Neural progenitor cell (in vitro differentiated cells): ENCODE measurements at regions not wholly inside any gene's neighbourhood (a gene's known extent, or its start where the extent isn't known, plus 50 kb on each side); places are given as distances from the start of the nearest gene placed in this dataset.

Experiments
- DNase-seq: peaks from one replicate; pipeline ENCODE4 v3.0.0-alpha.2; 2016; ENCODE audit warnings: low spot score
- H2AFZ ChIP-seq: fragments of 200-600 bp; sonication (generic); replicated peaks from 2 replicates; pipeline ENCODE4 v1.6.1; 2016; ENCODE audit warnings: antibody characterized with exemption
- H3F3A ChIP-seq: fragments of 200-600 bp; sonication (generic); 2 replicates; pipeline ENCODE4 v1.6.1; 2016; ENCODE audit warnings: antibody characterized with exemption, low read depth
- H3K27ac ChIP-seq: fragments of 200-600 bp; sonication (generic); 2 replicates; pipeline ENCODE4 v1.5.1; 2016; ENCODE audit warnings: mild to moderate bottlenecking
- H3K27me3 ChIP-seq: fragments of 200-600 bp; sonication (generic); 2 replicates; pipeline ENCODE4 v1.6.1; 2016; ENCODE audit warnings: mild to moderate bottlenecking, moderate library complexity
- H3K36me3 ChIP-seq: fragments of 200-600 bp; sonication (generic); 2 replicates; pipeline ENCODE4 v1.5.1; 2016
- H3K4me1 ChIP-seq: fragments of 200-600 bp; sonication (generic); 2 replicates; pipeline ENCODE4 v1.6.1; 2016; ENCODE audit warnings: mixed run types
- H3K4me2 ChIP-seq: fragments of 200-600 bp; sonication (generic); 2 replicates; pipeline ENCODE4 v1.6.1; 2016
- H3K4me3 ChIP-seq: fragments of 200-600 bp; sonication (generic); 2 replicates; pipeline ENCODE4 v1.5.1; 2016
- H3K79me2 ChIP-seq: fragments of 200-600 bp; sonication (generic); 2 replicates; pipeline ENCODE4 v1.6.1; 2016; ENCODE audit warnings: low read depth
- H3K9ac ChIP-seq: fragments of 200-600 bp; sonication (generic); 2 replicates; pipeline ENCODE4 v1.6.1; 2016
- H3K9me3 ChIP-seq: fragments of 200-600 bp; sonication (generic); 2 replicates; pipeline ENCODE4 v1.5.1; 2016; ENCODE audit warnings: low read depth
- H4K20me1 ChIP-seq: fragments of 200-600 bp; sonication (generic); 2 replicates; pipeline ENCODE4 v1.6.1; 2016; ENCODE audit warnings: low read depth
- H3K27ac Mint-ChIP-seq: 3 replicates; pipeline ENCODE4 v1.8.0; 2021; ENCODE audit warnings: mixed read lengths
- H3K27me3 Mint-ChIP-seq: 2 replicates; pipeline ENCODE4 v1.8.0; 2022; ENCODE audit warnings: low read depth, mild to moderate bottlenecking, inconsistent platforms, moderate library complexity, mixed read lengths; ENCODE audit not compliant: insufficient read depth
- H3K36me3 Mint-ChIP-seq: 3 replicates; pipeline ENCODE4 v1.8.0; 2021; ENCODE audit warnings: mixed read lengths
- H3K4me1 Mint-ChIP-seq: 3 replicates; pipeline ENCODE4 v1.8.0; 2021; ENCODE audit warnings: mixed read lengths
- H3K4me3 Mint-ChIP-seq: 3 replicates; pipeline ENCODE4 v1.8.0; 2021; ENCODE audit warnings: mild to moderate bottlenecking, moderate library complexity, mixed read lengths
- H3K9me3 Mint-ChIP-seq: 3 replicates; pipeline ENCODE4 v1.8.0; 2020; ENCODE audit warnings: mixed read lengths
- CTCF ChIP-seq: fragments of 200-600 bp; sonication (generic); IDR thresholded peaks from 2 replicates; pipeline ENCODE4 v1.5.1; 2017; ENCODE audit warnings: antibody characterized with exemption, mild to moderate bottlenecking
- EZH2 ChIP-seq: fragments of 200-600 bp; sonication (generic); IDR thresholded peaks from 2 replicates; pipeline ENCODE4 v1.6.1; 2017; ENCODE audit warnings: antibody characterized with exemption, mild to moderate bottlenecking, moderate library complexity
- EZH2phosphoT487 ChIP-seq: fragments of 200-600 bp; sonication (generic); IDR thresholded peaks from 2 replicates; pipeline ENCODE4 v1.6.1; 2017; ENCODE audit warnings: antibody characterized with exemption

GRCh38 chr22:48781391-48781790 lies 1046.3 kb downstream of the BRD1 start:
- H3K36me3 ChIP-seq, result no peaks in the 10 kb centered on the region
- no peak overlapping the region for H3K27ac Mint-ChIP-seq
- no peak overlapping the region for H2AFZ ChIP-seq
- DNase-seq, result no peak
- no peaks in the 10 kb centered on the region for H4K20me1 ChIP-seq
- peaks cover 5% of the 10 kb centered on the region for H3K4me1 Mint-ChIP-seq
- H3K27ac ChIP-seq, result no peak overlapping the region
- no peaks in the 10 kb centered on the region for H3F3A ChIP-seq
- no peak overlapping the region for H3K4me2 ChIP-seq
- no peaks in the 10 kb centered on the region for H3K27me3 ChIP-seq
- no peak overlapping the region for H3K9ac ChIP-seq
- no peaks in the 10 kb centered on the region for H3K79me2 ChIP-seq
- no peaks in the 10 kb centered on the region for H3K36me3 Mint-ChIP-seq
- H3K4me3 ChIP-seq, result no peak overlapping the region
- peaks cover 2% of the 10 kb centered on the region for H3K27me3 Mint-ChIP-seq
- no peaks in the 10 kb centered on the region for H3K9me3 ChIP-seq
- no peak overlapping the region for H3K4me3 Mint-ChIP-seq
- H3K4me1 ChIP-seq, result peaks cover 3% of the 10 kb centered on the region
- TF ChIP-seq EZH2 (no peak), EZH2phosphoT487 (no peak), CTCF (no peak)
- H3K9me3 Mint-ChIP-seq, result peaks cover 18% of the 10 kb centered on the region

GRCh38 chr22:48780597-48781277 lies 1046.9 kb downstream of the BRD1 start:
- H3K27ac ChIP-seq, result no peak overlapping the region
- no peak overlapping the region for H3K27ac Mint-ChIP-seq
- H3K36me3 ChIP-seq, result no peaks in the 10 kb centered on the region
- peaks cover 23% of the 10 kb centered on the region for H3K9me3 Mint-ChIP-seq
- H3K4me3 ChIP-seq, result no peak overlapping the region
- no peaks in the 10 kb centered on the region for H3K79me2 ChIP-seq
- H3K4me1 Mint-ChIP-seq, result peaks cover 5% of the 10 kb centered on the region
- TF ChIP-seq EZH2phosphoT487 (no peak), CTCF (no peak), EZH2 (no peak)
- H3K27me3 Mint-ChIP-seq, result peaks cover 2% of the 10 kb centered on the region
- no peak for DNase-seq
- no peaks in the 10 kb centered on the region for H3K36me3 Mint-ChIP-seq
- H3K9me3 ChIP-seq, result no peaks in the 10 kb centered on the region
- no peaks in the 10 kb centered on the region for H4K20me1 ChIP-seq
- H3K4me2 ChIP-seq, result no peak overlapping the region
- no peaks in the 10 kb centered on the region for H3F3A ChIP-seq
- H3K27me3 ChIP-seq, result no peaks in the 10 kb centered on the region
- no peak overlapping the region for H2AFZ ChIP-seq
- H3K4me1 ChIP-seq, result peaks cover 3% of the 10 kb centered on the region
- H3K9ac ChIP-seq, result no peak overlapping the region
- H3K4me3 Mint-ChIP-seq, result no peak overlapping the region

GRCh38 chr22:48779661-48780596 lies 1047.7 kb downstream of the BRD1 start:
- TF ChIP-seq EZH2 (no peak), CTCF (no peak), EZH2phosphoT487 (no peak)
- H3K9me3 ChIP-seq, result no peaks in the 10 kb centered on the region

More at GRCh38 chr22:48779661-48780596, 1047.7 kb downstream of the BRD1 start:
- no peaks in the 10 kb centered on the region for H3K79me2 ChIP-seq
- Mint-ChIP-seq H3K27me3 (peaks cover 2% of the 10 kb centered on the region), H3K9me3 (peaks cover 23% of the 10 kb centered on the region), H3K4me1 (peaks cover 5% of the 10 kb centered on the region), H3K4me3 (no peak overlapping the region), H3K36me3 (no peaks in the 10 kb centered on the region), H3K27ac (no peak overlapping the region)
- peaks cover 3% of the 10 kb centered on the region for H3K4me1 ChIP-seq
- no peaks in the 10 kb centered on the region for H3F3A ChIP-seq
- no peak for DNase-seq
- H3K27me3 ChIP-seq, result no peaks in the 10 kb centered on the region
- H4K20me1 ChIP-seq, result no peaks in the 10 kb centered on the region
- H3K9ac ChIP-seq, result no peak overlapping the region
- no peak overlapping the region for H2AFZ ChIP-seq
- H3K4me2 ChIP-seq, result no peak overlapping the region
- no peak overlapping the region for H3K27ac ChIP-seq
- H3K4me3 ChIP-seq, result no peak overlapping the region
- no peaks in the 10 kb centered on the region for H3K36me3 ChIP-seq
